ENCODE measurements at regions not wholly inside any gene's neighbourhood (a gene's known extent, or its start where the extent isn't known, plus 50 kb on each side); places are given as distances from the start of the nearest gene placed in this dataset.

GRCh38 chr20:48531505-48531904, 296.3 kb downstream of the PREX1 start:
- Histone ChIP-seq H3K4me1 (no peaks in the 10 kb centered on the region), H3K9me3 (no peaks in the 10 kb centered on the region), H3K27ac (no peak overlapping the region), H3K36me3 (no peaks in the 10 kb centered on the region), H3K4me3 (no peak overlapping the region), H3K27me3 (peaks cover 0 to 43% of the 10 kb centered on the region in 2 donors)
- intact Hi-C loops (cut with DNase I; ENCODE audit: low total_unique reads) = no loop called here
- DNase-seq = no peak
- TF ChIP-seq CTCF (IDR thresholded peaks at IDR 0.05) = no peak

GRCh38 chr20:48530957-48531356, 296.8 kb downstream of the PREX1 start:
- no peak for DNase-seq
- Histone ChIP-seq H3K9me3 (no peaks in the 10 kb centered on the region), H3K27me3 (peaks cover 0 to 43% of the 10 kb centered on the region in 2 donors), H3K4me1 (no peaks in the 10 kb centered on the region), H3K27ac (no peak overlapping the region), H3K4me3 (no peak overlapping the region), H3K36me3 (no peaks in the 10 kb centered on the region)
- TF ChIP-seq CTCF (IDR thresholded peaks at IDR 0.05) = no peak
- intact Hi-C loops (cut with DNase I; ENCODE audit: low total_unique reads) = no loop called here

- no peak overlapping the region for H3K27ac ChIP-seq
- no peak for TF ChIP-seq CTCF (IDR thresholded peaks at IDR 0.05)
These were observed 299.5 kb downstream of the PREX1 start for GRCh38 chr20:48528346-48528745.

DNA sequence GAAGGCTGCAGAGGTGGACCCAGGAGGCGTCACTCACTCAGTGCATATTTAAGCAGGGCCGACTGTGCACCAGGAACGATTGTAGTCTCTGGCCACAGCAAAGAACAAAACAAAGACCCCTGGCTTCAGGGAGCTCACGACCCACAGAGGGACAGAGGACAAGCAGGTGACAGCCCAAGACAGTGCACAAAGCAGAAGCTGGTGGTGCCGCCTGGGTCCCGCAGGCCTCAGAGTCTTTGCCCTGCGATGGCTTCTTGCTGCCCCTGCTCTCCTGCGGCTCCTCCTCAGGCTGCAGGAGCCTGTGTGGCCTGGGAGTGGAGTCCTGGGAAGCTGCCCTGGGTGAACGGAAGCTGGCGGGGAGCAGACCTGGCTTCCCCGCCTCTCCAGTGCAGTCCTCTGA, 300.0 kb downstream of the PREX1 start:
- peaks cover 0 to 30% of the 10 kb centered on the region in 2 donors for H3K27me3 ChIP-seq
- H3K9me3 ChIP-seq = no peaks in the 10 kb centered on the region
- no peak overlapping the region for H3K4me3 ChIP-seq
- H3K36me3 ChIP-seq = no peaks in the 10 kb centered on the region
- intact Hi-C loops (cut with DNase I; ENCODE audit: low total_unique reads) = no loop called here
- no peaks in the 10 kb centered on the region for H3K4me1 ChIP-seq
- no peak for TF ChIP-seq CTCF (IDR thresholded peaks at IDR 0.05)
- DNase-seq = no peak
- no peak overlapping the region for H3K27ac ChIP-seq

More at GRCh38 chr20:48528346-48528745, 299.5 kb downstream of the PREX1 start:
- DNase-seq = no peak
- H3K4me1 ChIP-seq = no peaks in the 10 kb centered on the region
- peaks cover 0 to 30% of the 10 kb centered on the region in 2 donors for H3K27me3 ChIP-seq
- no peaks in the 10 kb centered on the region for H3K36me3 ChIP-seq
- intact Hi-C loops (cut with DNase I; ENCODE audit: low total_unique reads) = no loop called here
- H3K4me3 ChIP-seq = no peak overlapping the region
- no peaks in the 10 kb centered on the region for H3K9me3 ChIP-seq

GRCh38 chr20:48526936-48527335, 300.9 kb downstream of the PREX1 start:
- Histone ChIP-seq H3K4me1 (no peaks in the 10 kb centered on the region), H3K27me3 (peaks cover 0 to 30% of the 10 kb centered on the region in 2 donors), H3K9me3 (no peaks in the 10 kb centered on the region), H3K36me3 (no peaks in the 10 kb centered on the region), H3K27ac (no peak overlapping the region), H3K4me3 (no peak overlapping the region)
- intact Hi-C loops (cut with DNase I; ENCODE audit: low total_unique reads) = no loop called here
- DNase-seq = no peak
- TF ChIP-seq CTCF (IDR thresholded peaks at IDR 0.05) = no peak

GRCh38 chr20:48525400-48525799, 302.4 kb downstream of the PREX1 start:
- intact Hi-C loops (cut with DNase I; ENCODE audit: low total_unique reads) = no loop called here
- TF ChIP-seq CTCF (IDR thresholded peaks at IDR 0.05) = no peak
- peaks cover 0 to 25% of the 10 kb centered on the region in 2 donors for H3K27me3 ChIP-seq
- no peak overlapping the region for H3K27ac ChIP-seq
- H3K4me3 ChIP-seq = no peak overlapping the region
- no peak for DNase-seq
- no peaks in the 10 kb centered on the region for H3K4me1 ChIP-seq
- H3K9me3 ChIP-seq = no peaks in the 10 kb centered on the region
- no peaks in the 10 kb centered on the region for H3K36me3 ChIP-seq
